ENCODE measurements at regions not wholly inside any gene's neighbourhood (a gene's known extent, or its start where the extent isn't known, plus 50 kb on each side); places are given as distances from the start of the nearest gene placed in this dataset.

DNA sequence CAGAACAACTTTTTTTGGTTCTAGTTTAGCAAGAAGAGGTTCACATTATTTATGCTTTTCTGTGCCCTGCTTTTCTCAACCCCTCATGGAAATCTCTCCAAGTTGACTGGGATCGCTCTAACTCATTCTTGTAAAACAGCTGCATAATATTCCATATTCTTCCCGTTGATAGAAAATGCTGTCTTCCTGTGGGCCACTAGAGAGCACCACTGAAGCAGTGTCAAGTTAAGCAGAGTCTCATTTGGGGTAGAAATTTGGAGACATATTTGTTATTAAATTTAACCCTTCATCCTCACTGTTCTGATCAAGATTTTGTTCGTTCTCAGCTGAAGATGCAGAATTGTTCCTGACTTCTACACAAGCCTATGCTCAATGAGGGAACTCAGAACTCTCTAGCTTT lies 140.1 kb downstream of the CEMIP2 start:
- no peaks in the 10 kb centered on the region for H3K4me1 Mint-ChIP-seq (ENCODE audit: low read depth, unreplicated experiment)
- no peak overlapping the region for H3K27ac Mint-ChIP-seq (ENCODE audit: unreplicated experiment)
- Histone ChIP-seq H2AFZ (ENCODE audit: low read depth, low read length) (no peak overlapping the region), H4K20me1 (ENCODE audit: insufficient read depth, low read length) (no peaks in the 10 kb centered on the region), H3K9me3 (ENCODE audit: insufficient read depth, low read depth, low read length) (no peaks in the 10 kb centered on the region), H3K4me1 (ENCODE audit: insufficient read depth, low read length) (no peaks in the 10 kb centered on the region), H3K79me2 (ENCODE audit: insufficient read depth, low read length) (no peaks in the 10 kb centered on the region), H3K4me2 (ENCODE audit: low read length) (no peak overlapping the region), H3K36me3 (ENCODE audit: insufficient read depth, low read length) (no peaks in the 10 kb centered on the region), H3K4me3 (ENCODE audit: insufficient read depth, low read depth, low read length) (no peak overlapping the region), H3K9ac (ENCODE audit: low read length) (no peak overlapping the region), H3K27ac (ENCODE audit: low read depth, low read length) (no peak overlapping the region), H3K27me3 (ENCODE audit: insufficient read depth, low read length) (no peaks in the 10 kb centered on the region)
- TF ChIP-seq, protein P1, sequence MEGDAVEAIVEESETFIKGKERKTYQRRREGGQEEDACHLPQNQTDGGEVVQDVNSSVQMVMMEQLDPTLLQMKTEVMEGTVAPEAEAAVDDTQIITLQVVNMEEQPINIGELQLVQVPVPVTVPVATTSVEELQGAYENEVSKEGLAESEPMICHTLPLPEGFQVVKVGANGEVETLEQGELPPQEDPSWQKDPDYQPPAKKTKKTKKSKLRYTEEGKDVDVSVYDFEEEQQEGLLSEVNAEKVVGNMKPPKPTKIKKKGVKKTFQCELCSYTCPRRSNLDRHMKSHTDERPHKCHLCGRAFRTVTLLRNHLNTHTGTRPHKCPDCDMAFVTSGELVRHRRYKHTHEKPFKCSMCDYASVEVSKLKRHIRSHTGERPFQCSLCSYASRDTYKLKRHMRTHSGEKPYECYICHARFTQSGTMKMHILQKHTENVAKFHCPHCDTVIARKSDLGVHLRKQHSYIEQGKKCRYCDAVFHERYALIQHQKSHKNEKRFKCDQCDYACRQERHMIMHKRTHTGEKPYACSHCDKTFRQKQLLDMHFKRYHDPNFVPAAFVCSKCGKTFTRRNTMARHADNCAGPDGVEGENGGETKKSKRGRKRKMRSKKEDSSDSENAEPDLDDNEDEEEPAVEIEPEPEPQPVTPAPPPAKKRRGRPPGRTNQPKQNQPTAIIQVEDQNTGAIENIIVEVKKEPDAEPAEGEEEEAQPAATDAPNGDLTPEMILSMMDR (IDR thresholded peaks at IDR 0.05; ENCODE audit: insufficient read depth, low read depth, low read length), result no peak
- TF ChIP-seq EZH2 (IDR thresholded peaks at IDR 0.05; ENCODE audit: insufficient read depth, low read length), result no peak
- no peak overlapping the region for H3K4me3 Mint-ChIP-seq (ENCODE audit: unreplicated experiment)
- H3K36me3 Mint-ChIP-seq (ENCODE audit: low read depth, unreplicated experiment), result no peaks in the 10 kb centered on the region
- H3K27me3 Mint-ChIP-seq (ENCODE audit: low read depth, unreplicated experiment), result no peaks in the 10 kb centered on the region
- no peak for FAIRE-seq
- no peak for DNase-seq (ENCODE audit: low read depth)
- no peaks in the 10 kb centered on the region for H3K9me3 Mint-ChIP-seq (ENCODE audit: unreplicated experiment)

DNA sequence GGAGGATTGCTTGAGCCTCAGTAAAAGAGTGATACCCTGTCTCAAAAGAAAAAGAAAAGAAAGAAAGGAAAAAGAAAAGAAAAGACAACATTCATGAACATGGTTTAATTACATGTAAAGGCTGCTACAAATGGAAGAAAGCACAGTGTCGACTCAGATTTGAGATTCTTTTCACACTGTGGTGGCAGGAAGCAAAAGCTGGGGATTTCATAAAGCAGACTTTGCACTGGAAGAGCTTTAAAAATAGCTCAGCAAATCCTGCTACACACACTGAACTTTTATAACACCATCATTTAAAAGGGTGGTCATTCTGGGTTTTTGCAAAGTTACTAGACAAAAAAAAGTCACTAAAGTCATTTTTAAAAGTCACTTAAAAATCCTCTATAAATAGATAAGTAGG lies 140.8 kb downstream of the CEMIP2 start:
- Mint-ChIP-seq H3K4me3 (ENCODE audit: unreplicated experiment) (no peak overlapping the region), H3K4me1 (ENCODE audit: low read depth, unreplicated experiment) (no peaks in the 10 kb centered on the region), H3K27ac (ENCODE audit: unreplicated experiment) (no peak overlapping the region), H3K27me3 (ENCODE audit: low read depth, unreplicated experiment) (no peaks in the 10 kb centered on the region), H3K36me3 (ENCODE audit: low read depth, unreplicated experiment) (no peaks in the 10 kb centered on the region), H3K9me3 (ENCODE audit: unreplicated experiment) (no peaks in the 10 kb centered on the region)
- Histone ChIP-seq H4K20me1 (ENCODE audit: insufficient read depth, low read length) (no peaks in the 10 kb centered on the region), H3K79me2 (ENCODE audit: insufficient read depth, low read length) (no peaks in the 10 kb centered on the region), H2AFZ (ENCODE audit: low read depth, low read length) (no peak overlapping the region), H3K36me3 (ENCODE audit: insufficient read depth, low read length) (no peaks in the 10 kb centered on the region), H3K27ac (ENCODE audit: low read depth, low read length) (no peak overlapping the region), H3K4me1 (ENCODE audit: insufficient read depth, low read length) (no peaks in the 10 kb centered on the region), H3K9ac (ENCODE audit: low read length) (no peak overlapping the region), H3K4me3 (ENCODE audit: insufficient read depth, low read depth, low read length) (no peak overlapping the region), H3K4me2 (ENCODE audit: low read length) (no peak overlapping the region), H3K27me3 (ENCODE audit: insufficient read depth, low read length) (no peaks in the 10 kb centered on the region), H3K9me3 (ENCODE audit: insufficient read depth, low read depth, low read length) (no peaks in the 10 kb centered on the region)
- TF ChIP-seq, protein P1 (IDR thresholded peaks at IDR 0.05; ENCODE audit: insufficient read depth, low read depth, low read length), result no peak
- FAIRE-seq (no peak), DNase-seq (ENCODE audit: low read depth) (no peak)

DNA sequence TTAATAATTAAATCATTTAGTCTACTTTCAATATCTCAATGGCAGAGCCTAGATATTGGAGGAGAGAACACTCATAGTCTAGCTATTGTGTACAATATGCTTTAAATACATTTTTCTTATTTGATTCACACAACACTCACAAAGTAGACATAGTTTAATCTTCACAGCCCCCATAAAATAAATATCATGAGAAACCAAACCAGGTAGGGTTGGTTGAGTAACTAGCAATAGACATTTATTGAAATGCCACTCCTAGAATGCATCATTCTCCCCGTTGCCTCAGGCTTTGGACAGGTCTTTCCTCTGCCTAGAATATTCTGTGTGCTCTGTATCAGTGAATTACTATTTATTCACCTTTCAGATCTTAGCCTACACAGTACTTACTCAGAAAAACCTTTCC lies 141.9 kb downstream of the CEMIP2 start:
- TF ChIP-seq, protein P1 (IDR thresholded peaks at IDR 0.05; ENCODE audit: insufficient read depth, low read depth, low read length), result no peak
- TF ChIP-seq EZH2 (IDR thresholded peaks at IDR 0.05; ENCODE audit: insufficient read depth, low read length), result no peak
- Histone ChIP-seq H4K20me1 (ENCODE audit: insufficient read depth, low read length) (no peaks in the 10 kb centered on the region), H3K79me2 (ENCODE audit: insufficient read depth, low read length) (no peaks in the 10 kb centered on the region), H3K9ac (ENCODE audit: low read length) (no peak overlapping the region), H3K36me3 (ENCODE audit: insufficient read depth, low read length) (no peaks in the 10 kb centered on the region), H2AFZ (ENCODE audit: low read depth, low read length) (no peak overlapping the region), H3K4me1 (ENCODE audit: insufficient read depth, low read length) (no peaks in the 10 kb centered on the region), H3K4me3 (ENCODE audit: insufficient read depth, low read depth, low read length) (no peak overlapping the region), H3K27ac (ENCODE audit: low read depth, low read length) (no peak overlapping the region), H3K4me2 (ENCODE audit: low read length) (no peak overlapping the region), H3K27me3 (ENCODE audit: insufficient read depth, low read length) (no peaks in the 10 kb centered on the region), H3K9me3 (ENCODE audit: insufficient read depth, low read depth, low read length) (no peaks in the 10 kb centered on the region)
- FAIRE-seq (no peak), DNase-seq (ENCODE audit: low read depth) (no peak)
- Mint-ChIP-seq H3K27ac (ENCODE audit: unreplicated experiment) (no peak overlapping the region), H3K9me3 (ENCODE audit: unreplicated experiment) (no peaks in the 10 kb centered on the region), H3K27me3 (ENCODE audit: low read depth, unreplicated experiment) (no peaks in the 10 kb centered on the region), H3K36me3 (ENCODE audit: low read depth, unreplicated experiment) (no peaks in the 10 kb centered on the region), H3K4me1 (ENCODE audit: low read depth, unreplicated experiment) (no peaks in the 10 kb centered on the region), H3K4me3 (ENCODE audit: unreplicated experiment) (no peak overlapping the region)
